Neural cell (in vitro differentiated cells): ENCODE measurements at regions not wholly inside any gene's neighbourhood (a gene's known extent, or its start where the extent isn't known, plus 50 kb on each side); places are given as distances from the start of the nearest gene placed in this dataset.

ENCODE experiments used
- H2AFZ ChIP-seq: fragments of 200-600, 300-800 bp; sonication (generic), shearing (Covaris generic); 2 replicates; pipeline ENCODE4 v1.6.0; 2014; ENCODE audit warnings: low read depth, mild to moderate bottlenecking, antibody characterized with exemption, low read length, moderate library complexity
- H3F3A ChIP-seq: fragments of 200-600 bp; shearing (Covaris generic); 2 replicates; pipeline ENCODE4 v1.6.1; 2016; ENCODE audit warnings: mild to moderate bottlenecking, moderate library complexity, mixed read lengths, antibody characterized with exemption, low read length; ENCODE audit not compliant: insufficient read depth, poor library complexity, severe bottlenecking
- H3K27ac ChIP-seq: fragments of 200-600, 300-800 bp; sonication (generic), shearing (Covaris generic); 2 replicates; pipeline ENCODE4 v1.5.1; 2014; ENCODE audit warnings: mild to moderate bottlenecking, low read length, moderate library complexity
- H3K27me3 ChIP-seq: fragments of 300-800, 200-600 bp; sonication (generic), shearing (Covaris generic); 2 replicates; pipeline ENCODE4 v1.6.0; 2014; ENCODE audit warnings: mild to moderate bottlenecking, low read depth, low read length, moderate library complexity; ENCODE audit not compliant: insufficient read depth
- H3K36me3 ChIP-seq: fragments of 300-800, 200-600 bp; sonication (generic), shearing (Covaris generic); 2 replicates; pipeline ENCODE4 v1.5.1; 2014; ENCODE audit warnings: mild to moderate bottlenecking, antibody characterized with exemption, low read length, moderate library complexity; ENCODE audit not compliant: insufficient read depth
- H3K4me2 ChIP-seq: fragments of 300-800, 200-600 bp; sonication (generic), shearing (Covaris generic); 2 replicates; pipeline ENCODE4 v1.6.0; 2014; ENCODE audit warnings: mild to moderate bottlenecking, low read length
- H3K4me3 ChIP-seq: fragments of 300-800, 200-600 bp; sonication (generic), shearing (Covaris generic); 2 replicates; pipeline ENCODE4 v1.5.1; 2014; ENCODE audit warnings: mild to moderate bottlenecking, low read length, moderate library complexity
- H3K79me2 ChIP-seq: fragments of 200-600 bp; shearing (Covaris generic); replicated peaks from 2 replicates; pipeline ENCODE4 v1.6.0; 2014; ENCODE audit warnings: mild to moderate bottlenecking, low read length, moderate library complexity; ENCODE audit not compliant: insufficient read depth
- H3K9ac ChIP-seq: fragments of 300-800, 200-600 bp; sonication (generic), shearing (Covaris generic); 2 replicates; pipeline ENCODE4 v1.6.1; 2016; ENCODE audit warnings: mild to moderate bottlenecking, low read length, mixed read lengths
- H3K9me2 ChIP-seq: fragments of 200-600 bp; shearing (Covaris generic); 2 replicates; pipeline ENCODE4 v1.6.1; 2016; ENCODE audit warnings: mild to moderate bottlenecking, low read length, mixed read lengths; ENCODE audit not compliant: insufficient read depth
- H3K9me3 ChIP-seq: fragments of 200-600, 300-800 bp; sonication (generic), shearing (Covaris generic); 2 replicates; pipeline ENCODE4 v1.6.1; 2016; ENCODE audit warnings: mild to moderate bottlenecking, mixed run types, low read length, moderate library complexity, mixed read lengths
- H4K20me1 ChIP-seq: fragments of 200-600 bp; shearing (Covaris generic); 2 replicates; pipeline ENCODE4 v1.6.1; 2016; ENCODE audit warnings: mild to moderate bottlenecking, mixed run types; ENCODE audit not compliant: insufficient read depth
- EP300 ChIP-seq: fragments of 450-650 bp; conservative IDR thresholded peaks from 2 replicates; pipeline ENCODE4 v1.6.1; 2014; ENCODE audit warnings: antibody characterized with exemption, mild to moderate bottlenecking, moderate library complexity; ENCODE audit not compliant: poor library complexity, severe bottlenecking
- EZH2 ChIP-seq: fragments of 200-600, 300-800 bp; shearing (Covaris generic), sonication (generic); IDR thresholded peaks from 2 replicates; pipeline ENCODE4 v1.6.1; 2014; ENCODE audit warnings: antibody characterized with exemption, low read length, borderline replicate concordance, mild to moderate bottlenecking; ENCODE audit not compliant: insufficient read depth, poor library complexity, severe bottlenecking
- MXI1 ChIP-seq: fragments of 450-650 bp; conservative IDR thresholded peaks from 2 replicates; pipeline ENCODE4 v1.6.1; 2014; ENCODE audit warnings: antibody characterized with exemption, mild to moderate bottlenecking; ENCODE audit not compliant: poor library complexity, severe bottlenecking
- POLR2AphosphoS5 ChIP-seq: IDR thresholded peaks from 2 replicates; pipeline ENCODE4 v1.6.1; 2012
- RAD21 ChIP-seq: fragments of 450-650 bp; conservative IDR thresholded peaks from 2 replicates; pipeline ENCODE4 v1.6.1; 2014; ENCODE audit warnings: antibody characterized with exemption, mild to moderate bottlenecking, moderate library complexity
- SMC3 ChIP-seq: fragments of 450-650 bp; conservative IDR thresholded peaks from 2 replicates; pipeline ENCODE4 v1.6.1; 2014; ENCODE audit warnings: antibody characterized with exemption, mild to moderate bottlenecking, moderate library complexity; ENCODE audit not compliant: poor library complexity
- TAF1 ChIP-seq: IDR thresholded peaks from 2 replicates; pipeline ENCODE4 v1.6.1; 2012; ENCODE audit warnings: low read depth
- TF ChIP-seq, protein P1 (sequence below): fragments of 450-650 bp; IDR thresholded peaks from 2 replicates; pipeline ENCODE4 v1.5.1; 2014; ENCODE audit warnings: antibody characterized with exemption, mild to moderate bottlenecking, moderate library complexity; ENCODE audit not compliant: poor library complexity, severe bottlenecking
- TF ChIP-seq, protein P2 (sequence below): IDR thresholded peaks from 2 replicates; pipeline ENCODE4 v1.6.1; 2012; ENCODE audit warnings: borderline replicate concordance

DNA sequence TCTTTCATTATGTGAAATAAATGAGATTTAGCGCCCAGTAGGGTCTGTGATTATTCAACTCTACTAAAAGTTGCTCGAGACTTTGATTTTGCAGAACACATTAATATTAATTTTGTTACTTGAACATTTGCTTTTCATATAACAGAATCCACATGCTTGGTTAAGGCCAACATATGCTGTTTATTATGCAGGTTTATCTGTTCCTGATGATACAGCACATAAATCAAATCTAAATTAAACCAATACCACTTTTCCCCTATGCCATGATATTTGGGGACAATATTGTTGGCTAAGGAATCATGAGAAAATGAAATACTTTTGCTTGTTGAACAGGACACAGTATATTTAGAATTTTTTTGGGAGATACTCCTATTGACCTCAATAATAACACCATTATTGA is 291.1 kb downstream of the USP25 start:
- Histone ChIP-seq H2AFZ (no peak overlapping the region), H4K20me1 (no peaks in the 10 kb centered on the region), H3K9me3 (no peaks in the 10 kb centered on the region), H3K4me3 (no peak overlapping the region), H3K9ac (no peak overlapping the region), H3F3A (no peaks in the 10 kb centered on the region), H3K27ac (no peak overlapping the region), H3K79me2 (no peaks in the 10 kb centered on the region), H3K4me2 (no peak overlapping the region), H3K36me3 (no peaks in the 10 kb centered on the region), H3K27me3 (no peaks in the 10 kb centered on the region), H3K9me2 (no peaks in the 10 kb centered on the region)
- TF ChIP-seq SMC3 (no peak), TAF1 (no peak)

DNA sequence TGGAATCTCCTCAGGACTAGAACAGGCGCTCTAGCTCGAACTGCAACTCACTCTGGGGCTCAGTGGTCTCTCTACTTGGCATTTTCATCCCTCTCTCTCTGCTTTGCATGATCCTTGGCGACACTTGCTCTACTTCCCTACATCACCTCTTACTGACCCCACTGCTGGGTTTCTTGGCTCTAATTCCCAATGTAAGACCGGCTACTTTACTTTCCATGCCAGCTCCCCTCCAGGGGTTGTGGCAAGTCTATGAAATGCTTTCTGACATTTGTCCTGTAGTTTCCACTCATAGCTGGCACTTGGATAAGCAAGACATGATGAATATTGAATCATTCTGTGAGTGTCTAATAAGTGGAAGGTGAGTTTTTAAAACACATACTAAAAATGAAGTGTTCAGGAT is 292.3 kb downstream of the USP25 start:
- H3K9me2 ChIP-seq, result no peaks in the 10 kb centered on the region
- no peak overlapping the region for H3K4me3 ChIP-seq
- no peaks in the 10 kb centered on the region for H4K20me1 ChIP-seq
- H3K79me2 ChIP-seq, result no peaks in the 10 kb centered on the region
- H2AFZ ChIP-seq, result no peak overlapping the region
- TF ChIP-seq POLR2AphosphoS5 (no peak), MXI1 (no peak), SMC3 (no peak), EP300 (no peak), EZH2 (no peak), TAF1 (no peak), RAD21 (no peak)
- TF ChIP-seq, protein P1, sequence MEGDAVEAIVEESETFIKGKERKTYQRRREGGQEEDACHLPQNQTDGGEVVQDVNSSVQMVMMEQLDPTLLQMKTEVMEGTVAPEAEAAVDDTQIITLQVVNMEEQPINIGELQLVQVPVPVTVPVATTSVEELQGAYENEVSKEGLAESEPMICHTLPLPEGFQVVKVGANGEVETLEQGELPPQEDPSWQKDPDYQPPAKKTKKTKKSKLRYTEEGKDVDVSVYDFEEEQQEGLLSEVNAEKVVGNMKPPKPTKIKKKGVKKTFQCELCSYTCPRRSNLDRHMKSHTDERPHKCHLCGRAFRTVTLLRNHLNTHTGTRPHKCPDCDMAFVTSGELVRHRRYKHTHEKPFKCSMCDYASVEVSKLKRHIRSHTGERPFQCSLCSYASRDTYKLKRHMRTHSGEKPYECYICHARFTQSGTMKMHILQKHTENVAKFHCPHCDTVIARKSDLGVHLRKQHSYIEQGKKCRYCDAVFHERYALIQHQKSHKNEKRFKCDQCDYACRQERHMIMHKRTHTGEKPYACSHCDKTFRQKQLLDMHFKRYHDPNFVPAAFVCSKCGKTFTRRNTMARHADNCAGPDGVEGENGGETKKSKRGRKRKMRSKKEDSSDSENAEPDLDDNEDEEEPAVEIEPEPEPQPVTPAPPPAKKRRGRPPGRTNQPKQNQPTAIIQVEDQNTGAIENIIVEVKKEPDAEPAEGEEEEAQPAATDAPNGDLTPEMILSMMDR, result no peak
- TF ChIP-seq, protein P2, sequence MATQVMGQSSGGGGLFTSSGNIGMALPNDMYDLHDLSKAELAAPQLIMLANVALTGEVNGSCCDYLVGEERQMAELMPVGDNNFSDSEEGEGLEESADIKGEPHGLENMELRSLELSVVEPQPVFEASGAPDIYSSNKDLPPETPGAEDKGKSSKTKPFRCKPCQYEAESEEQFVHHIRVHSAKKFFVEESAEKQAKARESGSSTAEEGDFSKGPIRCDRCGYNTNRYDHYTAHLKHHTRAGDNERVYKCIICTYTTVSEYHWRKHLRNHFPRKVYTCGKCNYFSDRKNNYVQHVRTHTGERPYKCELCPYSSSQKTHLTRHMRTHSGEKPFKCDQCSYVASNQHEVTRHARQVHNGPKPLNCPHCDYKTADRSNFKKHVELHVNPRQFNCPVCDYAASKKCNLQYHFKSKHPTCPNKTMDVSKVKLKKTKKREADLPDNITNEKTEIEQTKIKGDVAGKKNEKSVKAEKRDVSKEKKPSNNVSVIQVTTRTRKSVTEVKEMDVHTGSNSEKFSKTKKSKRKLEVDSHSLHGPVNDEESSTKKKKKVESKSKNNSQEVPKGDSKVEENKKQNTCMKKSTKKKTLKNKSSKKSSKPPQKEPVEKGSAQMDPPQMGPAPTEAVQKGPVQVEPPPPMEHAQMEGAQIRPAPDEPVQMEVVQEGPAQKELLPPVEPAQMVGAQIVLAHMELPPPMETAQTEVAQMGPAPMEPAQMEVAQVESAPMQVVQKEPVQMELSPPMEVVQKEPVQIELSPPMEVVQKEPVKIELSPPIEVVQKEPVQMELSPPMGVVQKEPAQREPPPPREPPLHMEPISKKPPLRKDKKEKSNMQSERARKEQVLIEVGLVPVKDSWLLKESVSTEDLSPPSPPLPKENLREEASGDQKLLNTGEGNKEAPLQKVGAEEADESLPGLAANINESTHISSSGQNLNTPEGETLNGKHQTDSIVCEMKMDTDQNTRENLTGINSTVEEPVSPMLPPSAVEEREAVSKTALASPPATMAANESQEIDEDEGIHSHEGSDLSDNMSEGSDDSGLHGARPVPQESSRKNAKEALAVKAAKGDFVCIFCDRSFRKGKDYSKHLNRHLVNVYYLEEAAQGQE, result no peak
- no peak overlapping the region for H3K9ac ChIP-seq
- no peaks in the 10 kb centered on the region for H3K27me3 ChIP-seq
- H3K4me2 ChIP-seq, result no peak overlapping the region
- H3K27ac ChIP-seq, result no peak overlapping the region
- no peaks in the 10 kb centered on the region for H3K36me3 ChIP-seq
- H3F3A ChIP-seq, result no peaks in the 10 kb centered on the region
- no peaks in the 10 kb centered on the region for H3K9me3 ChIP-seq

DNA sequence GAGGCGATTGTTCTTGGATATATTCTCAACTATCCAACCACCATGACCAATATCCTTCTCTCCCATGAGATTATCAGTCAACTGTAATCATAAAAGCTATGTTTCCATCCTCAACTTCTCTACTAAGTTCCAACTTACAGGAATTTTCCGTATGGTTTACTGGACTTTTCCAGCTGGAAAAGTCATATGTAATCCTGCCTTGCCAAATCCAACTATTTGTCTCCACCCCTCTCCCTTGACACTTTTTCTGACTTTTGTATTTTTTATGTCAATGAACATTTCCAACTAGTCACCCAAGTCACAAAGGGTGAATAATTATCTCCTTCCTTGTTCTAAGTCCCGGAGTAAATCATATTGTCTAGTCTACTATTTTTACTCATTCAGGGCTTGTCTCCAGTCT is 293.1 kb downstream of the USP25 start:
- Histone ChIP-seq H3K9me2 (no peaks in the 10 kb centered on the region), H3F3A (no peaks in the 10 kb centered on the region), H3K27ac (no peak overlapping the region), H4K20me1 (no peaks in the 10 kb centered on the region), H3K4me2 (no peak overlapping the region), H3K9me3 (no peaks in the 10 kb centered on the region), H3K79me2 (no peaks in the 10 kb centered on the region), H2AFZ (no peak overlapping the region), H3K36me3 (no peaks in the 10 kb centered on the region), H3K4me3 (no peak overlapping the region), H3K9ac (no peak overlapping the region), H3K27me3 (no peaks in the 10 kb centered on the region)
- TF ChIP-seq EP300 (no peak), MXI1 (no peak), RAD21 (no peak), POLR2AphosphoS5 (no peak), SMC3 (no peak), TAF1 (no peak), EZH2 (no peak)
- TF ChIP-seq, protein P2, result no peak
- TF ChIP-seq, protein P1, result no peak
